SK-N-SH (cell line): ENCODE measurements at regions not wholly inside any gene's neighbourhood (a gene's known extent, or its start where the extent isn't known, plus 50 kb on each side); places are given as distances from the start of the nearest gene placed in this dataset.

ENCODE experiments used
- CTCF ChIA-PET: fragments of 300-600, 350-600 bp; formaldehyde crosslinking; extraction: SDS; loops from one replicate; lab custom pipeline; 2021; lab: Yijun Ruan, JAX
- POLR2A ChIA-PET: fragments of 350-600 bp; sonication (Branson Sonifier 250); formaldehyde crosslinking; extraction: SDS; loops from one replicate; lab custom pipeline; 2020; ENCODE audit warnings: antibody characterized with exemption, inconsistent platforms; lab: Yijun Ruan, JAX
- DNase-seq: peaks from one replicate; pipeline ENCODE4 v3.0.0; 2012
- H2AFZ ChIP-seq: fragments of 200-600 bp; sonication (generic); 2 replicates; pipeline ENCODE4 v1.8.1; 2016; ENCODE audit warnings: antibody characterized with exemption, mild to moderate bottlenecking, low read depth
- H3F3A ChIP-seq: fragments of 200-600 bp; sonication (generic); replicated peaks from 2 replicates; pipeline ENCODE3; 2016; ENCODE audit warnings: antibody characterized with exemption, mild to moderate bottlenecking; ENCODE audit not compliant: insufficient read depth
- H3K27ac ChIP-seq, 2 experiments: fragments of 200-500 bp in 1 of 2; fragments of 200-600 bp in 1 of 2; sonication (Bioruptor generic) in 1 of 2; sonication (generic), shearing (Covaris generic) in 1 of 2; 2 replicates each; pipeline versions ENCODE4 v1.5.1 to v1.6.1; 2014 to 2016; ENCODE audit warnings: low read depth in 2 of 2, inconsistent platforms in 1 of 2, low read length in 1 of 2, mild to moderate bottlenecking in 1 of 2, mixed read lengths in 1 of 2
- H3K27me3 ChIP-seq: fragments of 200-600 bp; sonication (generic), shearing (Covaris generic); 2 replicates; pipeline ENCODE4 v1.6.1; 2016; ENCODE audit warnings: mixed run types; ENCODE audit not compliant: insufficient read depth
- H3K36me3 ChIP-seq, 2 experiments: fragments of 200-500 bp in 1 of 2; fragments of 200-600 bp in 1 of 2; sonication (Bioruptor generic) in 1 of 2; sonication (generic) in 1 of 2; replicated peaks in 1 of 2; 2 replicates each; pipeline versions ENCODE3 to v1.5.1; 2014 to 2016; ENCODE audit warnings: low read length in 1 of 2, mild to moderate bottlenecking in 1 of 2; ENCODE audit not compliant: insufficient read depth in 2 of 2, control insufficient read depth in 1 of 2
- H3K4me1 ChIP-seq, 2 experiments: fragments of 200-500 bp in 1 of 2; fragments of 200-600 bp in 1 of 2; sonication (Bioruptor generic) in 1 of 2; sonication (generic), shearing (Covaris generic) in 1 of 2; 2 replicates each; pipeline versions ENCODE4 v1.5.1 to v1.6.1; 2014 to 2016; ENCODE audit warnings: low read depth in 1 of 2, low read length in 1 of 2, mixed run types in 1 of 2; ENCODE audit not compliant: insufficient read depth in 2 of 2, control insufficient read depth in 1 of 2
- H3K4me2 ChIP-seq: fragments of 200-600 bp; sonication (generic), shearing (Covaris generic); 2 replicates; pipeline ENCODE4 v1.6.1; 2017; ENCODE audit warnings: mixed run types
- H3K4me3 ChIP-seq, 2 experiments: fragments of 200-500 bp in 1 of 2; fragments of 200-600 bp in 1 of 2; sonication (Bioruptor generic) in 1 of 2; sonication (generic), shearing (Covaris generic) in 1 of 2; 2 replicates each; pipeline versions ENCODE4 v1.5.1 to v1.8.1; 2014 to 2016; ENCODE audit warnings: low read depth in 2 of 2, inconsistent platforms in 1 of 2, low read length in 1 of 2, mild to moderate bottlenecking in 1 of 2, mixed read lengths in 1 of 2, moderate library complexity in 1 of 2
- H3K79me2 ChIP-seq: fragments of 200-600 bp; sonication (generic); 2 replicates; pipeline ENCODE4 v1.8.1; 2017; ENCODE audit warnings: mild to moderate bottlenecking; ENCODE audit not compliant: insufficient read depth
- H3K9ac ChIP-seq: fragments of 200-600 bp; sonication (generic); 2 replicates; pipeline ENCODE4 v1.6.1; 2017; ENCODE audit warnings: mixed run types
- H3K9me2 ChIP-seq: fragments of 200-600 bp; sonication (generic); 2 replicates; pipeline ENCODE4 v1.6.1; 2017; ENCODE audit warnings: mixed run types
- H3K9me3 ChIP-seq: fragments of 200-600 bp; sonication (generic); 2 replicates; pipeline ENCODE4 v1.6.1; 2017; ENCODE audit warnings: mixed run types, mild to moderate bottlenecking, moderate library complexity
- H4K20me1 ChIP-seq: fragments of 200-600 bp; sonication (generic); 2 replicates; pipeline ENCODE4 v1.6.1; 2017; ENCODE audit warnings: mild to moderate bottlenecking, mixed run types; ENCODE audit not compliant: insufficient read depth
- CHD2 ChIP-seq: fragments of 150-350 bp; IDR thresholded peaks from 2 replicates; pipeline ENCODE4 v1.6.1; 2018; ENCODE audit warnings: low read length; ENCODE audit not compliant: partially characterized antibody
- ELF1 ChIP-seq: IDR thresholded peaks from 2 replicates; pipeline ENCODE4 v1.4.0; 2012
- EP300 ChIP-seq, 2 experiments: IDR thresholded peaks; 2 replicates each; pipeline versions ENCODE4 v1.4.0 to v1.6.1; 2012; ENCODE audit warnings: borderline replicate concordance in 1 of 2, low read depth in 1 of 2, low read length in 1 of 2
- EZH2phosphoT487 ChIP-seq: fragments of 200-600 bp; sonication (generic); IDR thresholded peaks from 2 replicates; pipeline ENCODE4 v1.6.1; 2017; ENCODE audit warnings: low read depth, mixed run types, mild to moderate bottlenecking, antibody characterized with exemption, moderate library complexity, borderline replicate concordance
- FOSL2 ChIP-seq: IDR thresholded peaks from 2 replicates; pipeline ENCODE4 v1.4.0; 2012; ENCODE audit warnings: low read depth, mild to moderate bottlenecking, moderate library complexity, borderline replicate concordance
- GABPA ChIP-seq: IDR thresholded peaks from 2 replicates; pipeline ENCODE4 v1.4.0; 2012; ENCODE audit warnings: low read depth, mild to moderate bottlenecking
- GATA2 ChIP-seq: sonication (generic); formaldehyde crosslinking; IDR thresholded peaks from 2 replicates; pipeline ENCODE4 v1.5.0; 2020; ENCODE audit warnings: mild to moderate bottlenecking, missing genetic modification reagents
- MEF2A ChIP-seq: IDR thresholded peaks from 2 replicates; pipeline ENCODE4 v1.4.0; 2012; ENCODE audit warnings: low read depth, borderline replicate concordance
- NFIC ChIP-seq: IDR thresholded peaks from 2 replicates; pipeline ENCODE4 v1.4.0; 2012; ENCODE audit warnings: borderline replicate concordance
- NRF1 ChIP-seq: IDR thresholded peaks from 2 replicates; pipeline ENCODE4 v1.6.1; 2012; ENCODE audit warnings: low read depth, mild to moderate bottlenecking, low read length
- PBX3 ChIP-seq: IDR thresholded peaks from 2 replicates; pipeline ENCODE4; 2012
- RAD21 ChIP-seq: IDR thresholded peaks from 2 replicates; pipeline ENCODE4 v1.6.1; 2012; ENCODE audit warnings: mild to moderate bottlenecking, low read length
- SIN3A ChIP-seq: IDR thresholded peaks from 2 replicates; pipeline ENCODE4 v1.6.1; 2012; ENCODE audit warnings: low read depth, mild to moderate bottlenecking, low read length, moderate library complexity, borderline replicate concordance
- TAF1 ChIP-seq: IDR thresholded peaks from 2 replicates; pipeline ENCODE4 v1.6.1; 2012; ENCODE audit warnings: low read depth, mild to moderate bottlenecking, low read length, moderate library complexity, borderline replicate concordance
- YY1 ChIP-seq: IDR thresholded peaks from 2 replicates; pipeline ENCODE4 v1.4.0; 2012; ENCODE audit warnings: low read depth, mild to moderate bottlenecking
- WGBS: methylation state at CpG from one replicate; pipeline ENCODE4 v1.1.6; 2017; ENCODE audit warnings: low lambda C conversion rate; 5-methylcytosine and 5-hydroxymethylcytosine counted together
- TF ChIP-seq, protein P1 (sequence below): IDR thresholded peaks from 2 replicates; pipeline ENCODE4 v1.4.0; 2012; ENCODE audit warnings: low read depth, borderline replicate concordance
- TF ChIP-seq, protein P2 (sequence below): fragments of 150-350 bp; IDR thresholded peaks from 2 replicates; pipeline ENCODE4 v1.6.1; 2017; ENCODE audit warnings: antibody characterized with exemption, low read length, low read depth, borderline replicate concordance

DNA sequence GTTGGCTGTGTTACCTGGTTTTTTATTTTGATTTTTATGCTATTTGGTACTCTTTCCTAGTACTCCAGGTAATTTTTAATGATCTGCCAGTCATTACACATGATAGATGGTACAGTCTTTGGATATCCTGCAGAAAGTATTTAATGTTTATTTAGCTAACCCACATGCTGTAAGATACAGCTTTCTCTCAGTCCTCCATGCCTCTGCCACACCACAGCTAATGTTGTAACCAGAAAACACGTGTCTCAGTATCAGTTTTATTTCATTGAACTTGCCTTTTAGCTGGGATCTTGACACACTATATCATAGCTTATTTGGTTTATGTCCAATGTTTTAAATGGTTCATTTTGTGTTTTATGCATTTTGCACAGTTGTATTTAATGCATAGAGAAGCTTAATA is 1648.4 kb downstream of the KCNT2 start:
- Histone ChIP-seq H3F3A (no peaks in the 10 kb centered on the region), H3K9me2 (no peaks in the 10 kb centered on the region), H3K27ac (no peak overlapping the region), H3K79me2 (no peaks in the 10 kb centered on the region), H3K9ac (no peak overlapping the region), H3K4me2 (no peak overlapping the region), H4K20me1 (no peaks in the 10 kb centered on the region), H3K9me3 (no peaks in the 10 kb centered on the region), H3K4me3 (no peak overlapping the region), H3K36me3 (no peaks in the 10 kb centered on the region), H3K27me3 (no peaks in the 10 kb centered on the region), H2AFZ (no peak overlapping the region), H3K4me1 (no peaks in the 10 kb centered on the region)
- ChIA-PET POLR2A (no interaction called here), CTCF (no interaction called here)
- TF ChIP-seq NFIC (no peak), EP300 (IDR thresholded peaks at IDR 0.05; ENCODE audit: borderline replicate concordance in 1 of 2, low read depth in 1 of 2, low read length in 1 of 2) (no peak), SIN3A (no peak), NRF1 (no peak), EZH2phosphoT487 (no peak)
- whole genome bisulfite sequencing, result 10% methylated on average over 1 of the region's 1 CpG
- no peak for DNase-seq

GRCh38 chr1:194952171-194952570 is 1656.1 kb downstream of the KCNT2 start:
- H2AFZ ChIP-seq, result peak overlapping the region; percentile 30; the same call in 1 of the 2 replicates
- no peaks in the 10 kb centered on the region for H3K79me2 ChIP-seq
- H3K9ac ChIP-seq, result no peak overlapping the region
- H4K20me1 ChIP-seq, result no peaks in the 10 kb centered on the region
- CTCF ChIA-PET, result interaction anchor here (1.1 kb wide), 1 partner anchor 16 kb away, joined by 3 read pairs; no protein-coding TSS in a partner anchor
- no peaks in the 10 kb centered on the region for H3K27me3 ChIP-seq
- H3K4me3 ChIP-seq, result no peak overlapping the region
- no peaks in the 10 kb centered on the region for H3K9me2 ChIP-seq
- TF ChIP-seq, protein P1, sequence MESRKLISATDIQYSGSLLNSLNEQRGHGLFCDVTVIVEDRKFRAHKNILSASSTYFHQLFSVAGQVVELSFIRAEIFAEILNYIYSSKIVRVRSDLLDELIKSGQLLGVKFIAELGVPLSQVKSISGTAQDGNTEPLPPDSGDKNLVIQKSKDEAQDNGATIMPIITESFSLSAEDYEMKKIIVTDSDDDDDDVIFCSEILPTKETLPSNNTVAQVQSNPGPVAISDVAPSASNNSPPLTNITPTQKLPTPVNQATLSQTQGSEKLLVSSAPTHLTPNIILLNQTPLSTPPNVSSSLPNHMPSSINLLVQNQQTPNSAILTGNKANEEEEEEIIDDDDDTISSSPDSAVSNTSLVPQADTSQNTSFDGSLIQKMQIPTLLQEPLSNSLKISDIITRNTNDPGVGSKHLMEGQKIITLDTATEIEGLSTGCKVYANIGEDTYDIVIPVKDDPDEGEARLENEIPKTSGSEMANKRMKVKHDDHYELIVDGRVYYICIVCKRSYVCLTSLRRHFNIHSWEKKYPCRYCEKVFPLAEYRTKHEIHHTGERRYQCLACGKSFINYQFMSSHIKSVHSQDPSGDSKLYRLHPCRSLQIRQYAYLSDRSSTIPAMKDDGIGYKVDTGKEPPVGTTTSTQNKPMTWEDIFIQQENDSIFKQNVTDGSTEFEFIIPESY, result no peak
- TF ChIP-seq MEF2A, result no peak
- no peak for TF ChIP-seq NRF1
- no peak for TF ChIP-seq CHD2
- no peak for TF ChIP-seq TAF1
- TF ChIP-seq ELF1, result no peak
- no peak for TF ChIP-seq PBX3
- TF ChIP-seq EZH2phosphoT487, result no peak
- TF ChIP-seq SIN3A, result no peak
- TF ChIP-seq, protein P2, sequence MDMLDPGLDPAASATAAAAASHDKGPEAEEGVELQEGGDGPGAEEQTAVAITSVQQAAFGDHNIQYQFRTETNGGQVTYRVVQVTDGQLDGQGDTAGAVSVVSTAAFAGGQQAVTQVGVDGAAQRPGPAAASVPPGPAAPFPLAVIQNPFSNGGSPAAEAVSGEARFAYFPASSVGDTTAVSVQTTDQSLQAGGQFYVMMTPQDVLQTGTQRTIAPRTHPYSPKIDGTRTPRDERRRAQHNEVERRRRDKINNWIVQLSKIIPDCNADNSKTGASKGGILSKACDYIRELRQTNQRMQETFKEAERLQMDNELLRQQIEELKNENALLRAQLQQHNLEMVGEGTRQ, result no peak
- no peak for TF ChIP-seq GATA2
- no peak for TF ChIP-seq FOSL2
- TF ChIP-seq YY1, result no peak
- TF ChIP-seq RAD21, result no peak
- no peak for TF ChIP-seq NFIC
- no peak for TF ChIP-seq GABPA
- TF ChIP-seq, all 33 proteins: peak for 0
- Histone ChIP-seq H3F3A (no peaks in the 10 kb centered on the region), H3K27ac (no peak overlapping the region), H3K4me1 (peaks cover 0 to 5% of the 10 kb centered on the region in 2 experiments; a peak in 1 of 4 replicates), H3K36me3 (no peaks in the 10 kb centered on the region), H3K4me2 (no peak overlapping the region), H3K9me3 (no peaks in the 10 kb centered on the region)
- WGBS, result 16% methylated on average over 6 of the region's 6 CpGs
- no peak for DNase-seq
- POLR2A ChIA-PET, result no interaction called here
